ENCODE measurements at regions not wholly inside any gene's neighbourhood (a gene's known extent, or its start where the extent isn't known, plus 50 kb on each side); places are given as distances from the start of the nearest gene placed in this dataset.
"Not testable (repeated sequence)": the region's sequence is repeated elsewhere in the genome, so short reads cannot be mapped to it uniquely, and the experiment has no call there.

GRCh38 chr2:91525587-91525986, 2834.1 kb downstream of the RPIA start:
- not testable (repeated sequence) for DNase-seq

- DNase-seq, result not testable (repeated sequence)
These were observed 2834.6 kb downstream of the RPIA start for GRCh38 chr2:91526083-91526482.

- DNase-seq, result not testable (repeated sequence)
These were observed 2835.6 kb downstream of the RPIA start for GRCh38 chr2:91527056-91527455.

- not testable (repeated sequence) for DNase-seq
These were observed 2836.1 kb downstream of the RPIA start for GRCh38 chr2:91527491-91528031.

GRCh38 chr2:91528361-91528760, 2836.9 kb downstream of the RPIA start:
- not testable (repeated sequence) for DNase-seq

- DNase-seq, result not testable (repeated sequence)
These were observed 2844.6 kb downstream of the RPIA start for GRCh38 chr2:91536109-91536508.

- not testable (repeated sequence) for DNase-seq
These were observed 2845.2 kb downstream of the RPIA start for GRCh38 chr2:91536549-91537263.

GRCh38 chr2:91549316-91549715, 2857.8 kb downstream of the RPIA start:
- DNase-seq, result not testable (repeated sequence)

GRCh38 chr2:91558234-91558633, 2866.8 kb downstream of the RPIA start:
- not testable (repeated sequence) for DNase-seq

GRCh38 chr2:91559269-91559668, 2867.8 kb downstream of the RPIA start:
- DNase-seq, result not testable (repeated sequence)

GRCh38 chr2:91559886-91560614, 2868.6 kb downstream of the RPIA start:
- DNase-seq, result not testable (repeated sequence)

- DNase-seq, result not testable (repeated sequence)
These were observed 2870.7 kb downstream of the RPIA start for GRCh38 chr2:91562184-91562583.

GRCh38 chr2:91564700-91565099, 2873.2 kb downstream of the RPIA start:
- DNase-seq, result not testable (repeated sequence)

GRCh38 chr2:91565689-91566430, 2874.4 kb downstream of the RPIA start:
- DNase-seq, result not testable (repeated sequence)

GRCh38 chr2:91566611-91567010, 2875.1 kb downstream of the RPIA start:
- DNase-seq, result not testable (repeated sequence)

GRCh38 chr2:91567546-91568335, 2876.3 kb downstream of the RPIA start:
- DNase-seq, result not testable (repeated sequence)

GRCh38 chr2:91568391-91569338, 2877.2 kb downstream of the RPIA start:
- DNase-seq, result not testable (repeated sequence)

GRCh38 chr2:91571239-91571923, 2879.9 kb downstream of the RPIA start:
- not testable (repeated sequence) for DNase-seq

GRCh38 chr2:91573018-91573417, 2881.5 kb downstream of the RPIA start:
- DNase-seq, result not testable (repeated sequence)

- not testable (repeated sequence) for DNase-seq
These were observed 2882.3 kb downstream of the RPIA start for GRCh38 chr2:91573755-91574154.
